ENCODE measurements at regions not wholly inside any gene's neighbourhood (a gene's known extent, or its start where the extent isn't known, plus 50 kb on each side); places are given as distances from the start of the nearest gene placed in this dataset.

GRCh38 chr4:188867796-188868195 is 728.6 kb downstream of the TRIML1 start (continued):
- TF ChIP-seq CTCF (IDR thresholded peaks at IDR 0.05 in 2 of 3, conservative IDR thresholded peaks at IDR 0.05 in 1 of 3; ENCODE audit: borderline replicate concordance in 1 of 3, insufficient read depth in 1 of 3, low read depth in 2 of 3, low read length in 2 of 3) = no peak
- TF ChIP-seq POLR2AphosphoS5 (IDR thresholded peaks at IDR 0.05; ENCODE audit: low read depth, low read length) = no peak

- H4K20me1 ChIP-seq (ENCODE audit: insufficient read depth) = no peaks in the 10 kb centered on the region
- no peak overlapping the region for H3K27ac ChIP-seq (ENCODE audit: low read depth, low read length)
- H3K9ac ChIP-seq (ENCODE audit: low read length) = no peak overlapping the region
- H3K4me1 ChIP-seq (ENCODE audit: control insufficient read depth in 1 of 2, insufficient read depth in 2 of 2, low read length in 2 of 2) = no peaks in the 10 kb centered on the region
- ChIA-PET RAD21 (ENCODE audit: low non-redundant PET in 1 of 2, low total read pairs in 2 of 2, uncharacterized antibody in 2 of 2, unreplicated experiment in 2 of 2) (no interaction called here), CTCF (no interaction called here), POLR2A (no interaction called here)
- H3K79me2 ChIP-seq (ENCODE audit: insufficient read depth, low read length) = no peaks in the 10 kb centered on the region
- no peaks in the 10 kb centered on the region for H3K9me3 ChIP-seq (ENCODE audit: control insufficient read depth in 1 of 2, insufficient read depth in 1 of 2, low read depth in 1 of 2, low read length in 2 of 2)
- H3K27me3 ChIP-seq (ENCODE audit: insufficient read depth, low read length) = no peaks in the 10 kb centered on the region
- DNase-seq (ENCODE audit: low read depth, low spot score) (no peak), ATAC-seq (no peak)
- BruUV-seq (replicated peaks) = no TSS peak
- no peak overlapping the region for H3K4me2 ChIP-seq (ENCODE audit: low read length)
- H3K36me3 ChIP-seq (ENCODE audit: control insufficient read depth in 1 of 2, insufficient read depth in 2 of 2, low read length in 2 of 2) = no peaks in the 10 kb centered on the region
- no peaks in the 10 kb centered on the region for H3K9me2 ChIP-seq (ENCODE audit: insufficient read depth)
- intact Hi-C loops (cut with micrococcal nuclease) = no loop called here
- TF ChIP-seq EZH2 (IDR thresholded peaks at IDR 0.05) (no peak), CEBPB (IDR thresholded peaks at IDR 0.05; ENCODE audit: low read depth) (no peak), REST (IDR thresholded peaks at IDR 0.05; ENCODE audit: low read depth) (no peak), ZNF274 (IDR thresholded peaks at IDR 0.05; ENCODE audit: low read depth, low read length) (no peak), TCF7L2 (IDR thresholded peaks at IDR 0.05; ENCODE audit: borderline replicate concordance, extremely low read depth, insufficient read depth, insufficient read length) (no peak), SIN3A (IDR thresholded peaks at IDR 0.05; ENCODE audit: low read depth) (no peak), MAX (IDR thresholded peaks at IDR 0.05) (no peak), EZH2phosphoT487 (IDR thresholded peaks at IDR 0.05; ENCODE audit: borderline replicate concordance) (no peak), YY1 (IDR thresholded peaks at IDR 0.05; ENCODE audit: extremely low read depth, insufficient replicate concordance, low read depth, low read length) (no peak), SRF (IDR thresholded peaks at IDR 0.05; ENCODE audit: low read depth) (no peak), ELF1 (IDR thresholded peaks at IDR 0.05; ENCODE audit: borderline replicate concordance, low read depth) (no peak), CBX3 (IDR thresholded peaks at IDR 0.05; ENCODE audit: low read depth) (no peak), SP1 (IDR thresholded peaks at IDR 0.05; ENCODE audit: low read depth) (no peak), ZFX (IDR thresholded peaks at IDR 0.05) (no peak), RAD21 (IDR thresholded peaks at IDR 0.05; ENCODE audit: low read depth) (no peak)
- no peak overlapping the region for H3K4me3 ChIP-seq (replicated peaks in 1 of 2; ENCODE audit: low read depth in 1 of 2, low read length in 2 of 2)
- no peak overlapping the region for H2AFZ ChIP-seq (ENCODE audit: low read depth, low read length, poor library complexity, severe bottlenecking)
Measured at GRCh38 chr4:188869581-188869980, 730.3 kb downstream of the TRIML1 start.
